IMR-90 (cell line): ENCODE measurements at regions not wholly inside any gene's neighbourhood (a gene's known extent, or its start where the extent isn't known, plus 50 kb on each side); places are given as distances from the start of the nearest gene placed in this dataset.

Source experiments
- CEBPB ChIP-seq: IDR thresholded peaks from 2 replicates; pipeline ENCODE4 v1.6.1; 2012; ENCODE audit warnings: low read depth, low read length, improper control_type of control experiment
- CTCF ChIP-seq: conservative IDR thresholded peaks from 2 replicates; pipeline ENCODE4 v1.5.1; 2012; ENCODE audit warnings: mild to moderate bottlenecking, low read depth, low read length, improper control_type of control experiment
- MAZ ChIP-seq: IDR thresholded peaks from 2 replicates; pipeline ENCODE4 v1.6.1; 2012; ENCODE audit warnings: low read depth, mild to moderate bottlenecking, low read length, improper control_type of control experiment, moderate library complexity, borderline replicate concordance
- MXI1 ChIP-seq: IDR thresholded peaks from 2 replicates; pipeline ENCODE4 v1.6.1; 2012; ENCODE audit warnings: low read depth, mild to moderate bottlenecking, low read length, moderate library complexity, borderline replicate concordance
- POLR2A ChIP-seq: IDR thresholded peaks from 2 replicates; pipeline ENCODE4 v1.6.1; 2012; ENCODE audit warnings: mild to moderate bottlenecking, low read depth, low read length
- RAD21 ChIP-seq: IDR thresholded peaks from 2 replicates; pipeline ENCODE4 v1.6.1; 2012; ENCODE audit warnings: low read length, improper control_type of control experiment
- RFX5 ChIP-seq: IDR thresholded peaks from 2 replicates; pipeline ENCODE4 v1.8.0; 2012; ENCODE audit warnings: low read depth, mild to moderate bottlenecking, low read length, moderate library complexity
- TF ChIP-seq, protein P1 (sequence below): fragments of 150-350 bp; IDR thresholded peaks from 2 replicates; pipeline ENCODE4 v1.6.1; 2016; ENCODE audit warnings: low read depth, mild to moderate bottlenecking, low read length, moderate library complexity, borderline replicate concordance

- no peak for TF ChIP-seq MAZ
- TF ChIP-seq CTCF = no peak
- no peak for TF ChIP-seq RAD21
- no peak for TF ChIP-seq RFX5
- TF ChIP-seq POLR2A = no peak
- no peak for TF ChIP-seq MXI1
- TF ChIP-seq, protein P1, sequence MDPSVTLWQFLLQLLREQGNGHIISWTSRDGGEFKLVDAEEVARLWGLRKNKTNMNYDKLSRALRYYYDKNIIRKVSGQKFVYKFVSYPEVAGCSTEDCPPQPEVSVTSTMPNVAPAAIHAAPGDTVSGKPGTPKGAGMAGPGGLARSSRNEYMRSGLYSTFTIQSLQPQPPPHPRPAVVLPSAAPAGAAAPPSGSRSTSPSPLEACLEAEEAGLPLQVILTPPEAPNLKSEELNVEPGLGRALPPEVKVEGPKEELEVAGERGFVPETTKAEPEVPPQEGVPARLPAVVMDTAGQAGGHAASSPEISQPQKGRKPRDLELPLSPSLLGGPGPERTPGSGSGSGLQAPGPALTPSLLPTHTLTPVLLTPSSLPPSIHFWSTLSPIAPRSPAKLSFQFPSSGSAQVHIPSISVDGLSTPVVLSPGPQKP = no peak
- no peak for TF ChIP-seq CEBPB
These were observed 84.7 kb upstream of the TMPRSS15 start for GRCh38 chr21:18488252-18488651.
